Right lobe of liver (tissue), 4 donors: ENCODE measurements at regions not wholly inside any gene's neighbourhood (a gene's known extent, or its start where the extent isn't known, plus 50 kb on each side); places are given as distances from the start of the nearest gene placed in this dataset.

Experiments
- CTCF ChIP-seq, 4 donors: fragments of 200-600 bp in 3 of 4; fragments of 450-650 bp in 1 of 4; IDR thresholded peaks; one replicate each; pipeline versions ENCODE4 v1.5.1 to v1.8.0; 2016 to 2022; ENCODE audit warnings: antibody characterized with exemption in 4 of 4, mild to moderate bottlenecking in 2 of 4
- POLR2A ChIP-seq: fragments of 450-650 bp; IDR thresholded peaks from one replicate; pipeline ENCODE4 v1.6.1; 2017; ENCODE audit warnings: antibody characterized with exemption, mild to moderate bottlenecking
- donor health status: DM: no; HTN: no; CAD: no.
- donor health status: DM: no; HTN: no; CAD: no.
- donor health status: DM: no; HTN: yes; CAD: no.

DNA sequence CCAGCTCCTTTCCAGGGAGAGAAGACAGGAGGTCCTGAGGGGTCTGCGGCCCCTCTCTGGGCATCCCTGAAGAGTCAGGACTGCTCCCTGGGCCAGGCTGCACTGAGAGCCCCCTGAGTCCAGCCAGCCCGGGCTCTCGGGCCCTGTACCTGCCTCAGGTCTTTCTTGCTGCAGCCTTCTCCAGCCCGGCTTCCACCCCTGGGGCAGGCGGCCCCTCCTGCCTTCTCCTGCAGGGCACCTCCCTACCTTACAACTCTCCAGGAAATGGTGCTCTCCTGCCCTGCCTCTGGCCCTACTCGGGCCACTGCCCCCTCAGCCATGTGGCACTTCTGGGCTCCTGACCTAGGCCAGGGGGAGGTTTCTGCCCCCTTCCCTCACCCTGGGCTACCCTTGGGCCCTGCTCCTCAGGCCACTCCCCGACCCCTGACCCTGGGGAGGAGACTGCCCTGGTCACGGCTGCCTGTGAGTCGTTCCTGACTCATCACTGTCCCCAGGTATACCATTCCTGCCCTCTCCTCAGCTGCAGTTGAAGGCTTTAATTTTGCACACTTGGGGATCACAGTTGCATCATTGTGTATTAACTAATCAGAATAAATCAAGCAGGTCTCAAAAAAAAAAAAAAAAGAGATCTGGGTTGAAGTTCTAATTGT is 251.1 kb downstream of the NXPE2 start:
- TF ChIP-seq CTCF (IDR thresholded peaks at IDR 0.05) = no peak
- no peak for TF ChIP-seq POLR2A
